ENCODE measurements at regions not wholly inside any gene's neighbourhood (a gene's known extent, or its start where the extent isn't known, plus 50 kb on each side); places are given as distances from the start of the nearest gene placed in this dataset.

DNA sequence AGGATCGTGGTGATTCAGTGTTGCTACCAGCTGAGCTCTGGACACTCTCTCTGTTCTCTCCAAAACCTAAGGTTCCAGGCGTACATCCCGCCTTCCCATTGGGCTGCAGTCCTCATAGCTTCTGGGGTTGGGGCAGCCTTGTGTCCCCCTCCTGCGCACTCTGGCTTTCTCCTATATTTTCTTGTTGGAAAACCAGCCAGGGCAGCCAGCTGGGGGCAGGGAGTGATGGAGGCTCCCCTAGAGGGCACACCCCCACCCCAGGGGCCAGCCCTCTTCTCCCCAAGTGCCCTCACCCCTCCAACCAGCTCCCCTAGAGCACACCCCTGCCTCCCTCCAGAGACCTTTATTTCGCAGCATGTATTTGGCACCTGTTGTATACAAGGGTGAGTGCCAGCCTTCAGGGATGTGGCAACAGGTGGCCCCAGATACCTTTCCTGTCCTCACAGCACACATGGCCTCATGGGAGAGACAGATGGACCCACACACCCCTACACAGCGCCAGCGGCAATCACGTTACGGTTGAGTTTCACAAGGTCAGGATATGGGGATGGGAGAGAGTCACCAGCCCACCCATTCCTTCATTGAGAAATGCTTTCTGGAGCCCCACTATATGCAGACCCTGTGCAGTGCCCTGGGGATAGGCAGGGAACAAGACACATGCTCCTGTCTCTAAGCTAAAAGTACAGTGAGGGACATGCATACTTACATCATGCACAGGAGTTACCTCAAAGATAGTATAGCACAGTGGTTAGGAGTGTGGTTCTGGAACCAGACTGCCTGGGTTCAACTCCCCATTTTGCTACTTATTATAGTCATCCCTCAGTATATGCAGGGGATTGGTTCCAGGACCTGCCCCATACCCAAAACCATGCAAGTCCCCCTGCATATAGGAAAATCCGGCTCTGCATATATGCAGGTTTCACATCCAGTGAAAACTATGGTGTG lies 141.1 kb downstream of the PHETA1 start:
- TF ChIP-seq, protein P1, sequence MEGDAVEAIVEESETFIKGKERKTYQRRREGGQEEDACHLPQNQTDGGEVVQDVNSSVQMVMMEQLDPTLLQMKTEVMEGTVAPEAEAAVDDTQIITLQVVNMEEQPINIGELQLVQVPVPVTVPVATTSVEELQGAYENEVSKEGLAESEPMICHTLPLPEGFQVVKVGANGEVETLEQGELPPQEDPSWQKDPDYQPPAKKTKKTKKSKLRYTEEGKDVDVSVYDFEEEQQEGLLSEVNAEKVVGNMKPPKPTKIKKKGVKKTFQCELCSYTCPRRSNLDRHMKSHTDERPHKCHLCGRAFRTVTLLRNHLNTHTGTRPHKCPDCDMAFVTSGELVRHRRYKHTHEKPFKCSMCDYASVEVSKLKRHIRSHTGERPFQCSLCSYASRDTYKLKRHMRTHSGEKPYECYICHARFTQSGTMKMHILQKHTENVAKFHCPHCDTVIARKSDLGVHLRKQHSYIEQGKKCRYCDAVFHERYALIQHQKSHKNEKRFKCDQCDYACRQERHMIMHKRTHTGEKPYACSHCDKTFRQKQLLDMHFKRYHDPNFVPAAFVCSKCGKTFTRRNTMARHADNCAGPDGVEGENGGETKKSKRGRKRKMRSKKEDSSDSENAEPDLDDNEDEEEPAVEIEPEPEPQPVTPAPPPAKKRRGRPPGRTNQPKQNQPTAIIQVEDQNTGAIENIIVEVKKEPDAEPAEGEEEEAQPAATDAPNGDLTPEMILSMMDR (IDR thresholded peaks at IDR 0.05; ENCODE audit: poor library complexity), result no peak
- TF ChIP-seq EZH2phosphoT487 (IDR thresholded peaks at IDR 0.05; ENCODE audit: low read depth, severe bottlenecking, unreplicated experiment) (no peak), EZH2 (IDR thresholded peaks at IDR 0.05; ENCODE audit: borderline replicate concordance) (no peak)

Data from hepatocyte (in vitro differentiated cells).